Stimulated activated CD4-positive, alpha-beta T cell treated with anti-CD3 and anti-CD28 coated beads, Interleukin-4, amount 100 ng/mL, for 24 hours (primary cell): ENCODE measurements at regions not wholly inside any gene's neighbourhood (a gene's known extent, or its start where the extent isn't known, plus 50 kb on each side); places are given as distances from the start of the nearest gene placed in this dataset.
"Not testable (repeated sequence)": the region's sequence is repeated elsewhere in the genome, so short reads cannot be mapped to it uniquely, and the experiment has no call there.

Experiments
- DNase-seq: peaks from one replicate; pipeline ENCODE4 v3.0.0-alpha.2; 2020

GRCh38 chr1:113269168-113269963 is 120.9 kb upstream of the MAGI3 start:
- DNase-seq = no peak

DNA sequence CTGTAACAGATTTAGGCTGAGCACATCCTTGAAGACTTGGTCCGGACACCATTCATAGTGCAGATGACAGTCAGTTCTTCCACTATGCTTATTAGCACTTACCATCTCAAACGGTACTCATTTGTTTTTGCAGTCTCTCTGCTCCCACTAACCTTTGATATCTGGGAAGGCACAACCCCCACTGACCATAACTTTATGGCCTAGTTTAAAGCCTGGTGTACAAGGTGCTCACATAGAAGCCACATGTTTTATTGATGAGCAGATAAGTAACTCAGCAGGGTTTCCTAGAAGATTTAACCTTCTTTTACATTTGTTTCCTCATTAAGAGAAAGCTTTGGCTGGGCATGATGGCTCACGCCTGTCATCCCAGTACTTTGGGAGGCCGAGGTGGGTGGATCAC is 119.3 kb upstream of the MAGI3 start:
- DNase-seq = no peak

GRCh38 chr1:113275083-113275482 is 115.2 kb upstream of the MAGI3 start:
- DNase-seq = no peak

GRCh38 chr1:113275691-113276090 is 114.6 kb upstream of the MAGI3 start:
- no peak for DNase-seq

GRCh38 chr1:113276507-113276906 is 113.8 kb upstream of the MAGI3 start:
- no peak for DNase-seq

GRCh38 chr1:113278371-113278770 is 111.9 kb upstream of the MAGI3 start:
- DNase-seq = no peak

DNA sequence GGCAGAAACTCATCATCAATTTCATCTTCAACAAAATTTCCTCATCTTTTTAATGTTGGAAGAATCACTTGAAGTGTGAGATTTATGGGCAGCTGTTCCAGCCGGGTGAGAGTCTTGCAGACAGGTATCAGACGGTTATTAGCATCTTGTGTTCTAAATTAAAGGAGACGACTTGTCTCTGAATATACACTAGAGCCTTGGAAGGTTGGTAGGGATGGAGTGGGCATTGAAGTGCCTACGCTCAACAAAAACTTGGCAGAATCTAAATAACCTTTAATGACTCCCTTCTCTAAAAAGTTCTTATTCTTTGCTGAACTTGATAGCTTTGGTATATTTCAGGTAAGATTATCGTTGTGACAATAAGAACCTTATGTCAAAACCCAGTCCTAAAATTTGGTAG is 111.5 kb upstream of the MAGI3 start:
- DNase-seq = no peak

- DNase-seq = no peak
Measured at GRCh38 chr1:113279776-113280391, 110.4 kb upstream of the MAGI3 start.

DNA sequence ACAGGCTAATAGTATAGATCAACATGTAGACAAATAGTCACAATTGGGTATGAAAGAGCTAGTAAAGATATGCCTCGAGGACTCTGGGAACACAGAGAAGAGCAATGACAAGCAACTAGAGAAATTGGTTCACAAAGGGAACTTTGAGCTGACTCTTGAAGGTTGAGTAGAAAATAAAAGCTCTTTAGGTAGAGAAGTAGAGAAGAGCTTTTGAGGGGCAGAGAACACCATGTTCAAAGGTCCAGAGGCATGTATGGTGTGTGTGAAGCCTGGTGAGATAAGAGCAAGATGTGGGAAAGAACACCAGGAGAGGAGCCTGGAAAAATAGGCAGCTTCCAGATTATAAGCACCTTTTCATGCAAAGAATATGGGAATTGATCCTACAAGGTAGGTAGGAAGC is 109.7 kb upstream of the MAGI3 start:
- DNase-seq = no peak

- DNase-seq = no peak
Measured at GRCh38 chr1:113281550-113281949, 108.8 kb upstream of the MAGI3 start.

GRCh38 chr1:113282008-113282892 is 108.1 kb upstream of the MAGI3 start:
- DNase-seq = no peak

GRCh38 chr1:113282893-113283285 is 107.4 kb upstream of the MAGI3 start:
- DNase-seq = no peak

- no peak for DNase-seq
Measured at GRCh38 chr1:113283914-113284313, 106.4 kb upstream of the MAGI3 start.

- no peak for DNase-seq
Measured at GRCh38 chr1:113286156-113286555, 104.2 kb upstream of the MAGI3 start.

DNA sequence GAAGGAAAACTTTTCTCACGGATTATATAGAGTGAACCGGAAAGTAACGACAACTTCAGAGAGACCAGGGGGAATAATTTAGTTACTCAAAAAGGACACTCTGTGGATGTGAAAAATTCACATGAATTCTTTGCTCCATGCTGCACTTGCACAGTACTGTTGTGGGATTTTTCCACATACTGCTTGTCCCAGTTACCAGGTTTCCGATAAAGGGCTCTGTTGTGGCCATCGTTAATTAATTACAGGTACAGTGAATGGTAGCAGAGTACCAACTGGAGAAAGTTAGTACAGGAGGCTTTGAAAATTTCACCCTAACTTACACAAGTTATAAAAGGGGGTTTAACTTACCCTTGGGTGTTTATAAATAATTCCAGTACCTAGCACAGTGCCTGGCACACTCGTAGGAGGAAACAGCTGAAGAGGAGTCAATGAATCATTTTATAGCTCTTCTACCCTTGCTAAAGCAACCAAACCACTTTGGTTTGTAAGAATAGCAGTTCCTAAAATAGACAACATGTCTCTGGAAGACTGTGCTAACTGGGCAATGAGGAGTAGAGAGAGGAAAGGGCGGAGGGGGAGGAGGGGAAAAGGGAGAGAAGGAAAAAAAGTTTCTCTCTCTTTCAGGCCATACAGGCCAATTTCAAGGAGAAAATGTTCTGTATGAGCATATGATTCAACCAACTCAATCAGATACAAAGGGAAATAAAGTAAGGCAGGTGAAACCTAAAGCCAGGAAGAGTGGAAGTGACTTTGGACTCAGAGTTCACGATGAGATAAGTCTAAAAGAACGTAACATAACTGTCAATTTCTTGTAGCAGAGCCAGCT is 98.3 kb upstream of the MAGI3 start:
- DNase-seq = no peak

- DNase-seq = no peak
Measured at GRCh38 chr1:113292603-113293255, 97.6 kb upstream of the MAGI3 start.

DNA sequence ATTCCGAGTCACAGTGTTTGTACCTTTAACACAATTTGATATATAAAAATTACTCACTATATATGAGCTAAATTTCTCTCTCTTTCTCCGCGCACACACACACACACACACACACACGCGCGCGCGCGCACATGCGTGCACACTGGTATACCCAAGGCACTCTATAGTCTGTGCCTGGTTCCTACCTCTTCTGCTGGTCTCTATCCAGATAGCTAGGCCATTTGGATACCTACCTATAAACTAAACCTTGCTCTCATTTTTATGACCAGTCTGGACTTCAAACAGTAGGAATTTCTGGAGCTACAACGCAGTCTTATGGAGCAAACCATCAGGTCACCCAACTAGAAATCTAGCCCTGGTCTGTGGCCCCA is 97.1 kb upstream of the MAGI3 start:
- no peak for DNase-seq

DNA sequence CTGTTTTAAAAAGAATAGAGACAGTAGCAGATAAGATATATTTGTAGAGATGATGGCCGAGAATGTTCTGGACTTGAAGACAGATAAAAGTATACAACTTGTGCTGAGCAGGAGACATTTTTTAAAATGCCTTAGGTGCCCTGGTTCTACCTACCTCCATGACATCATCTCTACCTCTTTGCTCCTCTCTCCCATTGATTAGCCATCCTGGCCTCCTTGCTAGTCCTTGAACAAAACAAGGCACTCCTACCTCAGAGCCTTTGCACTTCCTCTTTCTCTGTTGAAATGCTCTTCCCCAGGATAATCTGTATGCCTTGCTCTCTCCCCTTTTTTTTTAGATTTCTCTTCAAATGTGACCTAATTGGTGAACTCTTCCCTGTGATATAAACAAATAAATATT is 92.6 kb upstream of the MAGI3 start:
- DNase-seq = no peak

GRCh38 chr1:113298941-113299340 is 91.4 kb upstream of the MAGI3 start:
- DNase-seq = no peak

GRCh38 chr1:113302636-113303035 is 87.7 kb upstream of the MAGI3 start:
- no peak for DNase-seq

DNA sequence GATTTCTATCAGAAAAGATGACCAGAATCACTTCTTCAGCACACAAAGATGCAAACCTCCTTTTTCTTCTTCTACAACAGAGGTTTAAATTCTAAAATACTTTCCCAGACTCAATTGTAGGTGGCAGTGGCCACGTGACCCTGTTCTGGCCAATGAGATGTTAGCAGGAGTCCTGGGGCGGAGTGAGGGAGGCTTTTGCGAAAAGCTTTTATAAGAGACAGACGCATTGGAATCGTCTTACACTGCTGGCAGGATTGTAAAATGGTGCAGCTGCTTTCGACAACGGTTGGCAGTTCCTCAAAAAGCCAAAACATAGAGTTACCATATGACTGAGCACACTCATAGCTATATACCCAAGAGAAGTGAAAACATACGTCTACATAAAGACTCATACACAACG is 87.0 kb upstream of the MAGI3 start:
- no peak for DNase-seq

DNA sequence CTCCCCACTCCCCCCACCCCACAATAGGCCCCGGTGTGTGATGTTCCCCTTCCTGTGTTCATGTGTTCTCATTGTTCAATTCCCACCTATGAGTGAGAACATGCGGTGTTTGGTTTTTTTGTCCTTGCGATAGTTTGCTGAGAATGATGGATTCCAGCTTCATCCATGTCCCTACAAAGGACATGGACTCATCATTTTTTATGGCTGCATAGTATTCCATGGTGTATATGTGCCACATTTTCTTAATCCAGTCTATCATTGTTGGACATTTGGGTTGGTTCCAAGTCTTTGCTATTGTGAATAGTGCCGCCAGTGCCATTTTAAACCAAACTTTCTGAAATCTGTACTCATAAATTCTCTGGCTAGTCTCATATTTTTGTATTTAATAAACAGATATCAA is 85.3 kb upstream of the MAGI3 start:
- DNase-seq = not testable (repeated sequence)
